Mesendoderm (in vitro differentiated cells): ENCODE measurements at regions not wholly inside any gene's neighbourhood (a gene's known extent, or its start where the extent isn't known, plus 50 kb on each side); places are given as distances from the start of the nearest gene placed in this dataset.

Experiments
- DNase-seq: peaks from one replicate; pipeline ENCODE4 v3.0.0; 2013
- H2AK5ac ChIP-seq: 2 replicates; pipeline ENCODE4 v1.6.1; 2013; ENCODE audit warnings: low read length, inconsistent platforms
- H2BK120ac ChIP-seq: 2 replicates; pipeline ENCODE4 v1.6.1; 2013; ENCODE audit warnings: low read depth, mild to moderate bottlenecking, low read length, moderate library complexity, mixed read lengths
- H2BK15ac ChIP-seq: replicated peaks from 2 replicates; pipeline ENCODE4 v1.6.1; 2013; ENCODE audit warnings: low read depth, mild to moderate bottlenecking, moderate library complexity
- H2BK5ac ChIP-seq: 2 replicates; pipeline ENCODE4 v1.6.1; 2013; ENCODE audit warnings: low read length, inconsistent platforms
- H3K18ac ChIP-seq: 2 replicates; pipeline ENCODE4 v1.6.1; 2013; ENCODE audit warnings: mild to moderate bottlenecking, low read length, mixed read lengths
- H3K23ac ChIP-seq: one replicate; pipeline ENCODE4 v1.6.1; 2013; ENCODE audit warnings: low read length
- H3K27ac ChIP-seq: 2 replicates; pipeline ENCODE4 v1.5.1; 2013; ENCODE audit warnings: low read depth, mild to moderate bottlenecking, inconsistent platforms, low read length, moderate library complexity
- H3K27me3 ChIP-seq: 2 replicates; pipeline ENCODE4 v1.6.1; 2013; ENCODE audit warnings: low read length, control low read depth, mild to moderate bottlenecking, inconsistent platforms; ENCODE audit not compliant: insufficient read depth, poor library complexity
- H3K36me3 ChIP-seq: 2 replicates; pipeline ENCODE4 v1.6.1; 2013; ENCODE audit warnings: low read length, inconsistent platforms; ENCODE audit not compliant: control insufficient read depth, insufficient read depth
- H3K4ac ChIP-seq: one replicate; pipeline ENCODE4 v1.6.1; 2013; ENCODE audit warnings: low read depth, mild to moderate bottlenecking, low read length, moderate library complexity
- H3K4me1 ChIP-seq: 2 replicates; pipeline ENCODE4 v1.6.1; 2013; ENCODE audit warnings: low read depth, low read length, inconsistent platforms; ENCODE audit not compliant: control insufficient read depth
- H3K4me2 ChIP-seq: 2 replicates; pipeline ENCODE4 v1.6.1; 2013; ENCODE audit warnings: low read length
- H3K4me3 ChIP-seq: 2 replicates; pipeline ENCODE4 v1.5.1; 2013; ENCODE audit warnings: mild to moderate bottlenecking, low read length
- H3K56ac ChIP-seq: one replicate; pipeline ENCODE4 v1.6.1; 2013; ENCODE audit warnings: low read length
- H3K79me1 ChIP-seq: 2 replicates; pipeline ENCODE4 v1.6.1; 2013; ENCODE audit warnings: low read length, inconsistent platforms
- H3K79me2 ChIP-seq: 2 replicates; pipeline ENCODE4 v1.6.1; 2013; ENCODE audit warnings: mild to moderate bottlenecking, low read length; ENCODE audit not compliant: control insufficient read depth, insufficient read depth
- H3K9ac ChIP-seq: 2 replicates; pipeline ENCODE4 v1.6.1; 2013; ENCODE audit warnings: low read length, inconsistent platforms
- H4K5ac ChIP-seq: one replicate; pipeline ENCODE4 v1.6.1; 2013; ENCODE audit warnings: low read length
- H4K8ac ChIP-seq: one replicate; pipeline ENCODE4 v1.6.1; 2013; ENCODE audit warnings: low read depth, mild to moderate bottlenecking, control low read depth, low read length, moderate library complexity
- WGBS: extraction: QIAGEN DNeasy Blood & Tissue Kit; methylation state at CpG from one replicate; pipeline ENCODE4 v1.1.7; 2013; ENCODE audit warnings: low lambda C conversion rate, missing lambda C conversion rate; ENCODE audit not compliant: insufficient coverage; ENCODE audit errors: extremely low coverage; 5-methylcytosine and 5-hydroxymethylcytosine counted together

- Histone ChIP-seq H4K5ac (no peak overlapping the region), H3K79me2 (no peaks in the 10 kb centered on the region), H3K9ac (no peak overlapping the region), H3K27me3 (no peaks in the 10 kb centered on the region), H3K4me1 (peaks cover 6% of the 10 kb centered on the region), H2AK5ac (no peak overlapping the region), H3K18ac (no peak overlapping the region), H3K56ac (no peak overlapping the region), H3K4me2 (no peak overlapping the region), H3K79me1 (no peaks in the 10 kb centered on the region), H3K27ac (no peak overlapping the region), H3K4ac (no peak overlapping the region), H2BK15ac (no peak overlapping the region), H3K23ac (peak overlapping the region; percentile 2), H3K36me3 (no peaks in the 10 kb centered on the region), H4K8ac (no peak overlapping the region), H2BK5ac (no peak overlapping the region), H3K4me3 (no peak overlapping the region), H2BK120ac (no peak overlapping the region)
- DNase-seq, result no peak
- WGBS, result no CpG with 5 or more reads among the region's 5 CpGs
These were observed 67.4 kb upstream of the SLC38A2 start for GRCh38 chr12:46439793-46440511.

- H3K4me3 ChIP-seq, result no peak overlapping the region
- no CpG with 5 or more reads among the region's 7 CpGs for WGBS
These were observed 66.2 kb upstream of the SLC38A2 start for GRCh38 chr12:46438719-46439319.

GRCh38 chr12:46438256-46438655 is 65.7 kb upstream of the SLC38A2 start:
- Histone ChIP-seq H3K79me2 (no peaks in the 10 kb centered on the region), H2BK5ac (no peak overlapping the region), H4K5ac (no peak overlapping the region), H3K4me3 (no peak overlapping the region), H3K36me3 (no peaks in the 10 kb centered on the region), H3K9ac (no peak overlapping the region), H3K27ac (no peak overlapping the region), H3K18ac (no peak overlapping the region), H3K79me1 (no peaks in the 10 kb centered on the region), H2AK5ac (no peak overlapping the region), H3K4ac (no peak overlapping the region), H2BK15ac (no peak overlapping the region), H3K56ac (no peak overlapping the region), H3K4me2 (no peak overlapping the region), H3K23ac (no peak overlapping the region), H4K8ac (no peak overlapping the region), H2BK120ac (no peak overlapping the region), H3K4me1 (peaks cover 6% of the 10 kb centered on the region), H3K27me3 (no peaks in the 10 kb centered on the region)
- no CpG with 5 or more reads among the region's 4 CpGs for WGBS
- no peak for DNase-seq

More at GRCh38 chr12:46438719-46439319, 66.2 kb upstream of the SLC38A2 start:
- DNase-seq, result no peak
- H3K4ac ChIP-seq, result no peak overlapping the region
- H3K4me1 ChIP-seq, result peaks cover 6% of the 10 kb centered on the region
- H3K18ac ChIP-seq, result no peak overlapping the region
- H3K9ac ChIP-seq, result no peak overlapping the region
- H3K56ac ChIP-seq, result peak overlapping the region; percentile 46
- no peak overlapping the region for H4K8ac ChIP-seq
- no peaks in the 10 kb centered on the region for H3K27me3 ChIP-seq
- no peak overlapping the region for H3K27ac ChIP-seq
- no peaks in the 10 kb centered on the region for H3K36me3 ChIP-seq
- H3K4me2 ChIP-seq, result no peak overlapping the region
- H3K79me2 ChIP-seq, result no peaks in the 10 kb centered on the region
- H3K23ac ChIP-seq, result no peak overlapping the region
- no peak overlapping the region for H2BK15ac ChIP-seq
- no peak overlapping the region for H2BK120ac ChIP-seq
- H2BK5ac ChIP-seq, result no peak overlapping the region
- H2AK5ac ChIP-seq, result no peak overlapping the region
- no peak overlapping the region for H4K5ac ChIP-seq
- H3K79me1 ChIP-seq, result no peaks in the 10 kb centered on the region

- no peak overlapping the region for H2BK120ac ChIP-seq
- no peaks in the 10 kb centered on the region for H3K36me3 ChIP-seq
- H4K5ac ChIP-seq, result no peak overlapping the region
- no peak overlapping the region for H3K4ac ChIP-seq
- H3K4me3 ChIP-seq, result no peak overlapping the region
- H3K79me1 ChIP-seq, result no peaks in the 10 kb centered on the region
- no peak overlapping the region for H2BK15ac ChIP-seq
- H3K4me2 ChIP-seq, result no peak overlapping the region
- no peak overlapping the region for H4K8ac ChIP-seq
- H3K27me3 ChIP-seq, result no peaks in the 10 kb centered on the region
- no peak overlapping the region for H3K27ac ChIP-seq
- no CpG with 5 or more reads among the region's 2 CpGs for WGBS
- no peak overlapping the region for H3K56ac ChIP-seq
- no peak overlapping the region for H3K9ac ChIP-seq
- DNase-seq, result no peak
- H2BK5ac ChIP-seq, result no peak overlapping the region
- H3K4me1 ChIP-seq, result peaks cover 4% of the 10 kb centered on the region
- H2AK5ac ChIP-seq, result no peak overlapping the region
- no peaks in the 10 kb centered on the region for H3K79me2 ChIP-seq
- H3K23ac ChIP-seq, result no peak overlapping the region
- H3K18ac ChIP-seq, result no peak overlapping the region
These were observed 64.9 kb upstream of the SLC38A2 start for GRCh38 chr12:46437469-46437868.

- no peak overlapping the region for H3K56ac ChIP-seq
- H4K5ac ChIP-seq, result no peak overlapping the region
- DNase-seq, result no peak
- H3K18ac ChIP-seq, result peak overlapping the region; percentile 80
- H3K9ac ChIP-seq, result no peak overlapping the region
- WGBS, result 100% methylated on average over 1 of the region's 3 CpGs
- H2BK120ac ChIP-seq, result no peak overlapping the region
- H3K23ac ChIP-seq, result no peak overlapping the region
- no peaks in the 10 kb centered on the region for H3K79me1 ChIP-seq
- H3K4ac ChIP-seq, result no peak overlapping the region
- H3K27ac ChIP-seq, result no peak overlapping the region
- no peaks in the 10 kb centered on the region for H3K36me3 ChIP-seq
- H2BK5ac ChIP-seq, result no peak overlapping the region
- H2AK5ac ChIP-seq, result no peak overlapping the region
- no peak overlapping the region for H2BK15ac ChIP-seq
- no peak overlapping the region for H3K4me2 ChIP-seq
- no peak overlapping the region for H3K4me3 ChIP-seq
- peaks cover 2% of the 10 kb centered on the region for H3K4me1 ChIP-seq
- no peaks in the 10 kb centered on the region for H3K27me3 ChIP-seq
- no peaks in the 10 kb centered on the region for H3K79me2 ChIP-seq
- no peak overlapping the region for H4K8ac ChIP-seq
These were observed 64.2 kb upstream of the SLC38A2 start for GRCh38 chr12:46436747-46437146.

GRCh38 chr12:46435625-46436024 is 63.1 kb upstream of the SLC38A2 start:
- H3K79me1 ChIP-seq, result no peaks in the 10 kb centered on the region
- no peak overlapping the region for H2BK5ac ChIP-seq
- no peak for DNase-seq
- H3K9ac ChIP-seq, result no peak overlapping the region
- H3K4me1 ChIP-seq, result peaks cover 2% of the 10 kb centered on the region
- H3K4ac ChIP-seq, result no peak overlapping the region
- no peak overlapping the region for H3K23ac ChIP-seq
- H4K8ac ChIP-seq, result no peak overlapping the region
- H3K4me2 ChIP-seq, result no peak overlapping the region
- H3K36me3 ChIP-seq, result no peaks in the 10 kb centered on the region
- no peak overlapping the region for H3K27ac ChIP-seq
- no peaks in the 10 kb centered on the region for H3K27me3 ChIP-seq
- H2BK120ac ChIP-seq, result no peak overlapping the region
- H3K56ac ChIP-seq, result no peak overlapping the region
- no peaks in the 10 kb centered on the region for H3K79me2 ChIP-seq
- no peak overlapping the region for H3K18ac ChIP-seq
- no peak overlapping the region for H2BK15ac ChIP-seq
- H4K5ac ChIP-seq, result no peak overlapping the region
- H3K4me3 ChIP-seq, result no peak overlapping the region
- no peak overlapping the region for H2AK5ac ChIP-seq
